ENCODE measurements at regions not wholly inside any gene's neighbourhood (a gene's known extent, or its start where the extent isn't known, plus 50 kb on each side); places are given as distances from the start of the nearest gene placed in this dataset.

DNA sequence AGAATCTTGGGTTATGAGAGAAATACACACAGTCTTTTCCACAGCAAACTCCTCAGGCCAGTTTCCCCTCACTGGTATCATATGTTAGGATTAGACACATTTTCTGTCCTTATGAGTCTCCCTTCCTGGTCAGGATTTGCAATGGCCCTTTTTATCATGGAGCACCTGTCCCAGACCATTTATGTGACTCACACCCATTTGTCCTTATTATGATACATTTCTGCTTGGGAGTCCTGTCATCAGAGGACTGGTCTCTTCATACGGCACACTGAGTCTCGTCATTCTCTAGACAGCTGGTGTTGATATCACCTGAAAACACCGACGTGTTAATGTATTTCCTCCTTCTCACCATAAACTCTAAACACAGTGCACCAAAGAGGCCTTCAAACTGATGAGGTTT lies 105.0 kb upstream of the SYT6 start:
- DNase-seq = no peak
- Histone ChIP-seq H3K4me1 (ENCODE audit: control insufficient read depth in 1 of 2, insufficient read depth in 2 of 2, low read depth in 1 of 2, low read length in 1 of 2) (no peaks in the 10 kb centered on the region), H3K36me3 (replicated peaks in 1 of 2; ENCODE audit: control insufficient read depth in 1 of 2, insufficient read depth in 2 of 2, low read length in 1 of 2) (no peaks in the 10 kb centered on the region), H3F3A (replicated peaks; ENCODE audit: insufficient read depth) (no peaks in the 10 kb centered on the region), H3K9me2 (no peaks in the 10 kb centered on the region), H3K9ac (no peak overlapping the region), H3K27ac (ENCODE audit: low read depth in 2 of 2, low read length in 1 of 2) (no peak overlapping the region), H3K9me3 (no peaks in the 10 kb centered on the region), H3K4me3 (ENCODE audit: low read depth in 2 of 2, low read length in 1 of 2) (no peak overlapping the region), H2AFZ (ENCODE audit: low read depth) (no peak overlapping the region), H4K20me1 (ENCODE audit: insufficient read depth) (no peaks in the 10 kb centered on the region), H3K79me2 (ENCODE audit: insufficient read depth) (no peaks in the 10 kb centered on the region), H3K27me3 (ENCODE audit: insufficient read depth) (no peaks in the 10 kb centered on the region; the same call in 1 of the 2 replicates), H3K4me2 (no peak overlapping the region)
- CTCF ChIA-PET = no interaction called here
- TF ChIP-seq, protein P1, sequence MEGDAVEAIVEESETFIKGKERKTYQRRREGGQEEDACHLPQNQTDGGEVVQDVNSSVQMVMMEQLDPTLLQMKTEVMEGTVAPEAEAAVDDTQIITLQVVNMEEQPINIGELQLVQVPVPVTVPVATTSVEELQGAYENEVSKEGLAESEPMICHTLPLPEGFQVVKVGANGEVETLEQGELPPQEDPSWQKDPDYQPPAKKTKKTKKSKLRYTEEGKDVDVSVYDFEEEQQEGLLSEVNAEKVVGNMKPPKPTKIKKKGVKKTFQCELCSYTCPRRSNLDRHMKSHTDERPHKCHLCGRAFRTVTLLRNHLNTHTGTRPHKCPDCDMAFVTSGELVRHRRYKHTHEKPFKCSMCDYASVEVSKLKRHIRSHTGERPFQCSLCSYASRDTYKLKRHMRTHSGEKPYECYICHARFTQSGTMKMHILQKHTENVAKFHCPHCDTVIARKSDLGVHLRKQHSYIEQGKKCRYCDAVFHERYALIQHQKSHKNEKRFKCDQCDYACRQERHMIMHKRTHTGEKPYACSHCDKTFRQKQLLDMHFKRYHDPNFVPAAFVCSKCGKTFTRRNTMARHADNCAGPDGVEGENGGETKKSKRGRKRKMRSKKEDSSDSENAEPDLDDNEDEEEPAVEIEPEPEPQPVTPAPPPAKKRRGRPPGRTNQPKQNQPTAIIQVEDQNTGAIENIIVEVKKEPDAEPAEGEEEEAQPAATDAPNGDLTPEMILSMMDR (IDR thresholded peaks at IDR 0.05) = no peak
- TF ChIP-seq FOXJ3 (CRISPR knock-in tag; IDR thresholded peaks at IDR 0.05) (no peak), CHD2 (IDR thresholded peaks at IDR 0.05; ENCODE audit: low read length, partially characterized antibody) (no peak), GABPA (IDR thresholded peaks at IDR 0.05; ENCODE audit: low read depth) (no peak), TAF1 (IDR thresholded peaks at IDR 0.05; ENCODE audit: borderline replicate concordance, low read depth, low read length) (no peak), JUND (IDR thresholded peaks at IDR 0.05) (no peak), MEF2A (IDR thresholded peaks at IDR 0.05; ENCODE audit: borderline replicate concordance, low read depth) (no peak), TEAD4 (IDR thresholded peaks at IDR 0.05; ENCODE audit: borderline replicate concordance, insufficient read depth) (no peak), USF2 (IDR thresholded peaks at IDR 0.05; ENCODE audit: borderline replicate concordance, low read depth, low read length) (no peak), SIN3A (IDR thresholded peaks at IDR 0.05; ENCODE audit: borderline replicate concordance, low read depth, low read length) (no peak), IRF3 (IDR thresholded peaks at IDR 0.05; ENCODE audit: low read depth, low read length) (no peak), ELF1 (IDR thresholded peaks at IDR 0.05) (no peak)
- WGBS (ENCODE audit: low lambda C conversion rate) = 45% methylated on average over 4 of the region's 4 CpGs
- POLR2A ChIA-PET = no interaction called here

GRCh38 chr1:114258074-114258473 lies 104.4 kb upstream of the SYT6 start:
- H3K9me2 ChIP-seq = no peaks in the 10 kb centered on the region
- TF ChIP-seq GABPA (IDR thresholded peaks at IDR 0.05; ENCODE audit: low read depth) = no peak
- TF ChIP-seq TEAD4 (IDR thresholded peaks at IDR 0.05; ENCODE audit: borderline replicate concordance, insufficient read depth) = no peak
- no peak for TF ChIP-seq POLR2AphosphoS5 (IDR thresholded peaks at IDR 0.05; ENCODE audit: low read depth, low read length)
- TF ChIP-seq EP300 (IDR thresholded peaks at IDR 0.05; ENCODE audit: borderline replicate concordance in 1 of 2, low read depth in 1 of 2, low read length in 1 of 2) = no peak
- TF ChIP-seq FOSL2 (IDR thresholded peaks at IDR 0.05; ENCODE audit: borderline replicate concordance, low read depth) = no peak
- TF ChIP-seq, protein P1 (IDR thresholded peaks at IDR 0.05) = no peak
- TF ChIP-seq RCOR1 (IDR thresholded peaks at IDR 0.05; ENCODE audit: low read length) = no peak
- TF ChIP-seq NRF1 (IDR thresholded peaks at IDR 0.05; ENCODE audit: low read depth, low read length) = no peak
- TF ChIP-seq RXRA (IDR thresholded peaks at IDR 0.05; ENCODE audit: borderline replicate concordance, low read depth) = no peak
- TF ChIP-seq MAX (IDR thresholded peaks at IDR 0.05; ENCODE audit: low read depth) = no peak
- no peak for TF ChIP-seq FOXJ3 (CRISPR knock-in tag; IDR thresholded peaks at IDR 0.05)
- TF ChIP-seq NFIC (IDR thresholded peaks at IDR 0.05; ENCODE audit: borderline replicate concordance) = no peak
- no peaks in the 10 kb centered on the region for H3K9me3 ChIP-seq
- DNase-seq = no peak
- no peaks in the 10 kb centered on the region; the same call in 1 of the 2 replicates for H3K27me3 ChIP-seq (ENCODE audit: insufficient read depth)
- H3K9ac ChIP-seq = no peak overlapping the region
- H3K4me2 ChIP-seq = no peak overlapping the region
- no peaks in the 10 kb centered on the region for H3K79me2 ChIP-seq (ENCODE audit: insufficient read depth)
- H3K4me1 ChIP-seq (ENCODE audit: control insufficient read depth in 1 of 2, insufficient read depth in 2 of 2, low read depth in 1 of 2, low read length in 1 of 2) = no peaks in the 10 kb centered on the region
- no peak overlapping the region for H3K27ac ChIP-seq (ENCODE audit: low read depth in 2 of 2, low read length in 1 of 2)
- H3K36me3 ChIP-seq (replicated peaks in 1 of 2; ENCODE audit: control insufficient read depth in 1 of 2, insufficient read depth in 2 of 2, low read length in 1 of 2) = no peaks in the 10 kb centered on the region
- CTCF ChIA-PET = no interaction called here
- no peaks in the 10 kb centered on the region for H4K20me1 ChIP-seq (ENCODE audit: insufficient read depth)
- H2AFZ ChIP-seq (ENCODE audit: low read depth) = no peak overlapping the region
- H3K4me3 ChIP-seq (ENCODE audit: low read depth in 2 of 2, low read length in 1 of 2) = no peak overlapping the region
- POLR2A ChIA-PET = no interaction called here
- 52% methylated on average over 3 of the region's 3 CpGs for WGBS (ENCODE audit: low lambda C conversion rate)
- H3F3A ChIP-seq (replicated peaks; ENCODE audit: insufficient read depth) = no peaks in the 10 kb centered on the region
